IMR-90 (cell line): ENCODE measurements at regions not wholly inside any gene's neighbourhood (a gene's known extent, or its start where the extent isn't known, plus 50 kb on each side); places are given as distances from the start of the nearest gene placed in this dataset.

Source experiments
- MXI1 ChIP-seq: IDR thresholded peaks from 2 replicates; pipeline ENCODE4 v1.6.1; 2012; ENCODE audit warnings: low read depth, mild to moderate bottlenecking, low read length, moderate library complexity, borderline replicate concordance
- NFE2L2 ChIP-seq: fragments of 150-350 bp; IDR thresholded peaks from 2 replicates; pipeline ENCODE4 v1.6.1; 2016; ENCODE audit warnings: low read depth, mild to moderate bottlenecking, low read length
- POLR2A ChIP-seq: IDR thresholded peaks from 2 replicates; pipeline ENCODE4 v1.6.1; 2012; ENCODE audit warnings: mild to moderate bottlenecking, low read depth, low read length
- RAD21 ChIP-seq: IDR thresholded peaks from 2 replicates; pipeline ENCODE4 v1.6.1; 2012; ENCODE audit warnings: low read length, improper control_type of control experiment
- RCOR1 ChIP-seq: IDR thresholded peaks from 2 replicates; pipeline ENCODE4 v1.6.1; 2012; ENCODE audit warnings: mild to moderate bottlenecking, low read length, improper control_type of control experiment; ENCODE audit not compliant: insufficient replicate concordance
- USF2 ChIP-seq: fragments of 150-350 bp; IDR thresholded peaks from 2 replicates; pipeline ENCODE4 v1.6.1; 2017; ENCODE audit warnings: mild to moderate bottlenecking, antibody characterized with exemption, low read length, low read depth
- TF ChIP-seq, protein P1 (sequence below): conservative IDR thresholded peaks from 2 replicates; pipeline ENCODE4 v1.5.1; 2012; ENCODE audit warnings: mild to moderate bottlenecking, low read depth, low read length, improper control_type of control experiment

DNA sequence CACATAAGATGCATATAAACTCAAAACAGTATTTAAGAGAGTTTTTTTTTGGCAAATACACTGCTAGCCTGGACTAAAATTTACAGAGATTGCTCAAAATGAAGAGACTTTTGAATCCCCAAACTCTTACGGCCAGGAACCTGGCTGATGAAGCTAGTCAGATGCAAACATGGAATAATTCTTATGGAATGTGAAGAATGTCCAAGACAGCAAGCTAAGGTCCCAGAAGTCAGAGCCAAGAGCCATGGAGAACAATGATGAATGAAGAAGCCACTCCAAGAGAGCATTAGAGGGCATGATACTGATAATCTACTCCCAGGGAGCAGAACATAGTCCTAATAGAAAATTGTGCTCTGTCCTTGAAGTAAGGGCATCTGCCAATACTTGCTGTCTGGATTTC lies 705.5 kb downstream of the DIPK2A start:
- TF ChIP-seq MXI1 (no peak), NFE2L2 (no peak), POLR2A (no peak), RCOR1 (no peak), RAD21 (no peak), USF2 (no peak)
- TF ChIP-seq, protein P1, sequence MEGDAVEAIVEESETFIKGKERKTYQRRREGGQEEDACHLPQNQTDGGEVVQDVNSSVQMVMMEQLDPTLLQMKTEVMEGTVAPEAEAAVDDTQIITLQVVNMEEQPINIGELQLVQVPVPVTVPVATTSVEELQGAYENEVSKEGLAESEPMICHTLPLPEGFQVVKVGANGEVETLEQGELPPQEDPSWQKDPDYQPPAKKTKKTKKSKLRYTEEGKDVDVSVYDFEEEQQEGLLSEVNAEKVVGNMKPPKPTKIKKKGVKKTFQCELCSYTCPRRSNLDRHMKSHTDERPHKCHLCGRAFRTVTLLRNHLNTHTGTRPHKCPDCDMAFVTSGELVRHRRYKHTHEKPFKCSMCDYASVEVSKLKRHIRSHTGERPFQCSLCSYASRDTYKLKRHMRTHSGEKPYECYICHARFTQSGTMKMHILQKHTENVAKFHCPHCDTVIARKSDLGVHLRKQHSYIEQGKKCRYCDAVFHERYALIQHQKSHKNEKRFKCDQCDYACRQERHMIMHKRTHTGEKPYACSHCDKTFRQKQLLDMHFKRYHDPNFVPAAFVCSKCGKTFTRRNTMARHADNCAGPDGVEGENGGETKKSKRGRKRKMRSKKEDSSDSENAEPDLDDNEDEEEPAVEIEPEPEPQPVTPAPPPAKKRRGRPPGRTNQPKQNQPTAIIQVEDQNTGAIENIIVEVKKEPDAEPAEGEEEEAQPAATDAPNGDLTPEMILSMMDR = no peak
